ENCODE measurements at regions not wholly inside any gene's neighbourhood (a gene's known extent, or its start where the extent isn't known, plus 50 kb on each side); places are given as distances from the start of the nearest gene placed in this dataset.

GRCh38 chr14:101068313-101069227 is 165.0 kb upstream of the RTL1 start:
- TF ChIP-seq POLR2AphosphoS5 (IDR thresholded peaks at IDR 0.05) (no peak), CTCF (IDR thresholded peaks at IDR 0.05) (no peak), EP300 (IDR thresholded peaks at IDR 0.05) (no peak)

Measured in suprapubic skin (tissue), 4 donors.